Adrenal gland (tissue), 9 donors: ENCODE measurements at regions not wholly inside any gene's neighbourhood (a gene's known extent, or its start where the extent isn't known, plus 50 kb on each side); places are given as distances from the start of the nearest gene placed in this dataset.

Experiments used
- DNase-seq, 7 donors: peaks; one replicate each; pipeline ENCODE4 v3.0.0-alpha.2; 2019 to 2020
- H3K27ac ChIP-seq, 5 donors: fragments of 200-600 bp; sonication (generic) in 4 of 5; 1 replicate in 3 of 5; 2 replicates in 2 of 5; pipeline versions ENCODE4 v1.5.1 to v1.8.0; 2016 to 2020; ENCODE audit warnings: mild to moderate bottlenecking in 1 of 5
- H3K27me3 ChIP-seq: fragments of 200-600 bp; 2 replicates; pipeline ENCODE4 v1.8.0; 2021
- H3K36me3 ChIP-seq, 2 donors: fragments of 200-600 bp; replicated peaks in 1 of 2; 1 replicate in 1 of 2; 2 replicates in 1 of 2; pipeline versions ENCODE4 v1.5.1 to v1.8.0; 2018 to 2022
- H3K4me1 ChIP-seq, 2 donors: fragments of 200-600 bp; replicated peaks in 1 of 2; 1 replicate in 1 of 2; 2 replicates in 1 of 2; pipeline versions ENCODE4 v1.5.1 to v1.8.0; 2018 to 2021
- H3K4me3 ChIP-seq, 4 donors: fragments of 200-600 bp; sonication (generic) in 3 of 4; one replicate each; pipeline ENCODE4 v1.5.1; 2016 to 2018
- H3K9me3 ChIP-seq, 3 donors: fragments of 200-600 bp; sonication (generic) in 1 of 3; replicated peaks in 1 of 3; 1 replicate in 2 of 3; 2 replicates in 1 of 3; pipeline versions ENCODE4 v1.5.1 to v1.8.0; 2016 to 2021
- POLR2A ChIP-seq, 2 donors: fragments of 450-650 bp; IDR thresholded peaks; one replicate each; pipeline ENCODE4 v1.6.1; 2017; ENCODE audit warnings: antibody characterized with exemption in 2 of 2, mild to moderate bottlenecking in 2 of 2, moderate library complexity in 1 of 2
- WGBS, 4 donors: extraction: QIAGEN DNeasy Blood & Tissue Kit in 2 of 4; methylation state at CpG; one replicate each; pipeline versions ENCODE4 v1.1.5 to v1.1.7; 2013 to 2017; 5-methylcytosine and 5-hydroxymethylcytosine counted together
- intact Hi-C, 2 donors: fragments of 100-400 bp; cut with DNase I; formaldehyde crosslinking; loops; one replicate each; pipeline versions ENCODE4 v1.14.1 to v1.15.0; 2022 to 2023
- TF ChIP-seq, protein P1 (sequence below), 6 experiments: fragments of 450-650 bp in 4 of 6; fragments of 200-600 bp in 2 of 6; sonication (generic) in 1 of 6; IDR thresholded peaks; 1 replicate in 5 of 6; 2 replicates in 1 of 6; pipeline versions ENCODE4 v1.5.1 to v1.8.0; 2016 to 2021; ENCODE audit warnings: antibody characterized with exemption in 6 of 6, mild to moderate bottlenecking in 2 of 6, moderate library complexity in 1 of 6
- donor health status: healthy with polysubstance abuse.
- donor health status: Bipolar disorder and iron deficiency.
- donor health status: DM: yes; HTN: yes; CAD: no.
- donor health status: DM: no; HTN: no; CAD: no.
- donor health status: DM: no; HTN: no; CAD: no.

DNA sequence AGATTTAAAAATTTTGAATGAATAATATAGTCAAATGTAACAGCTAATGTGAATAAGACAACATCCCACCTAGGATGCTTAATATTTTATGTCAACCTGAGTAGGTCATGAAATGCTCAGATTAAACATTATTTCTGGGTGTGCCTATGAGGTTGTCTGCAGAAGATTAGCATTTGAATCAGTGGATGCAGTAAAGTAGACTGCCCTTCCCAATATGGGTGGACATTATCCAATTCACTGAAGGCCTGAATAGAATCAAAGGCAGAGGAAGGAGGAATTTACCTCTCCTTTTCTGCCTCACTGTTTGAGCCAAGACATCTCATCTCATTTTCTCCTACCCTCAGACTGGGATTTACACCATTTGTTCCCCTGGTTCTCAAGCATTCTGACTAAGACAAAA lies 1582.3 kb downstream of the EFNA5 start:
- Histone ChIP-seq H3K27me3 (no peaks in the 10 kb centered on the region), H3K4me1 (no peaks in the 10 kb centered on the region), H3K4me3 (no peak overlapping the region), H3K27ac (no peak overlapping the region), H3K9me3 (no peaks in the 10 kb centered on the region), H3K36me3 (no peaks in the 10 kb centered on the region)
- intact Hi-C loops = no loop called here
- TF ChIP-seq POLR2A (IDR thresholded peaks at IDR 0.05) = no peak
- TF ChIP-seq, protein P1, sequence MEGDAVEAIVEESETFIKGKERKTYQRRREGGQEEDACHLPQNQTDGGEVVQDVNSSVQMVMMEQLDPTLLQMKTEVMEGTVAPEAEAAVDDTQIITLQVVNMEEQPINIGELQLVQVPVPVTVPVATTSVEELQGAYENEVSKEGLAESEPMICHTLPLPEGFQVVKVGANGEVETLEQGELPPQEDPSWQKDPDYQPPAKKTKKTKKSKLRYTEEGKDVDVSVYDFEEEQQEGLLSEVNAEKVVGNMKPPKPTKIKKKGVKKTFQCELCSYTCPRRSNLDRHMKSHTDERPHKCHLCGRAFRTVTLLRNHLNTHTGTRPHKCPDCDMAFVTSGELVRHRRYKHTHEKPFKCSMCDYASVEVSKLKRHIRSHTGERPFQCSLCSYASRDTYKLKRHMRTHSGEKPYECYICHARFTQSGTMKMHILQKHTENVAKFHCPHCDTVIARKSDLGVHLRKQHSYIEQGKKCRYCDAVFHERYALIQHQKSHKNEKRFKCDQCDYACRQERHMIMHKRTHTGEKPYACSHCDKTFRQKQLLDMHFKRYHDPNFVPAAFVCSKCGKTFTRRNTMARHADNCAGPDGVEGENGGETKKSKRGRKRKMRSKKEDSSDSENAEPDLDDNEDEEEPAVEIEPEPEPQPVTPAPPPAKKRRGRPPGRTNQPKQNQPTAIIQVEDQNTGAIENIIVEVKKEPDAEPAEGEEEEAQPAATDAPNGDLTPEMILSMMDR (IDR thresholded peaks at IDR 0.05) = no peak
- no peak for DNase-seq

DNA sequence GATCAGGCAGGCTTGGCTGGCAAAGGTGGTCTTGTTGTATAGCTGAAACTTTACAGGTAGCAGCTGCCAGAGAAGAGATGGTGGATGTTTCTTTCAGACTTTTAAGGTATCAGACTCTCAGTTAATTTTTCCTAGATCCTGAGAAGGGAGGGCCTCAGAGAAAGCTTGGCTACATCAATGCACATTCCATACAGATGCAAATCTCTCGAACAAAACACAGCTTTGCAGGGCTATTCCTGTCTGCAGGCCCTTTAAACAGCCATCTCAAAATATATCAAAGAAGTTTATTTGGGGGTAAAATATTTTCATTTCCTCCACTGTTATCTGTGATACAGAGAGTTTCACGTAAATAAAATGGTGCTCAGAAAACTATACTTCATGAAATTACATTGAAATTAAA lies 1584.4 kb downstream of the EFNA5 start:
- no peaks in the 10 kb centered on the region for H3K27me3 ChIP-seq
- no peak overlapping the region for H3K27ac ChIP-seq
- no peak overlapping the region for H3K4me3 ChIP-seq
- no peak for DNase-seq
- TF ChIP-seq, protein P1 (IDR thresholded peaks at IDR 0.05) = no peak
- TF ChIP-seq POLR2A (IDR thresholded peaks at IDR 0.05) = no peak
- H3K4me1 ChIP-seq = no peaks in the 10 kb centered on the region
- H3K9me3 ChIP-seq = no peaks in the 10 kb centered on the region
- no peaks in the 10 kb centered on the region for H3K36me3 ChIP-seq
- intact Hi-C loops = no loop called here
- 77 to 84% (median 82%) methylated on average over 2 of the region's 2 CpGs for WGBS, 4 donors

DNA sequence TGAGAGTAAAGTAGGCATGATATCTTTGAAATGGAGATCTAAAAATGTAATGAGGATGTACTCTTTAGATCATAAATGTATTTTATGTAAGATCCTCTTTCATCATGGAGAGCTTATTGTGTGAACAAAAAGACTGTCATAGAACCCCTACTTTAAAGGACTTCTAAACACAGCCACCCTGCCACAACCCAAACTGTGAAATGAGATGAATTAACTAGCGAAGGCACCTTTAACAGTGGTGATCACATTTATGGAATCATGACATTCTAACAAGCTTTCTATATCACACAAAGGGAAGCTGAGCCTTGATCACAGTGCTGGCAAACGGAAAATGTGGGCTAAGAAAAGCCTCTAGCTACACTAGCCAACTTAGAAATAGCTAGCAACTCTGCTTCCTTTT lies 1585.2 kb downstream of the EFNA5 start:
- no peak for TF ChIP-seq POLR2A (IDR thresholded peaks at IDR 0.05)
- TF ChIP-seq, protein P1 (IDR thresholded peaks at IDR 0.05) = no peak
- H3K4me3 ChIP-seq = no peak overlapping the region
- intact Hi-C loops = no loop called here
- WGBS, 4 donors = 71 to 76% (median 75%) methylated on average over 2 of the region's 2 CpGs
- H3K36me3 ChIP-seq = no peaks in the 10 kb centered on the region
- DNase-seq = no peak
- H3K4me1 ChIP-seq = no peaks in the 10 kb centered on the region
- no peaks in the 10 kb centered on the region for H3K9me3 ChIP-seq
- H3K27ac ChIP-seq = no peak overlapping the region
- H3K27me3 ChIP-seq = no peaks in the 10 kb centered on the region

DNA sequence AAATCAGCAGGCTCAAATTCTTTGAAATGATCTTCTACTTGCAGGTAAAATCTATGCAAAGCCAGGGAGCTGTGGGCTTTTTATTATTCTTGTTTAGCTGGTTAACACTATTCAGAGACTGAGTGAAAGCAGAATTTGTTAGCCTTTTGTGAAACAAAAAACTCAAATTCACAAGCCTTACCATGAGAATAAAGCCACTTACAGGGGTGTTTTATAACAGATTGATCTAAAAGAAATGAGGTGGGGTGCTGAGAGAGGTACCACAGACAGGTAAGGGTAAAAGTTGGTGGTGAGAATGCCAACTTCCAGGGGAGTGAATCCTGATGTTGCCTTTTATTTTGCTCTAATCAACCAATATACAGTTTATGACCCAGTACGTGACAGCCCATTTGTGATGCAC lies 1585.6 kb downstream of the EFNA5 start:
- H3K4me3 ChIP-seq = no peak overlapping the region
- no peaks in the 10 kb centered on the region for H3K27me3 ChIP-seq
- no peaks in the 10 kb centered on the region for H3K4me1 ChIP-seq
- no peak overlapping the region for H3K27ac ChIP-seq
- intact Hi-C loops = no loop called here
- WGBS, 4 donors = 0 to 49% (median 14%) methylated on average over 1 of the region's 1 CpG
- TF ChIP-seq, protein P1 (IDR thresholded peaks at IDR 0.05) = no peak
- TF ChIP-seq POLR2A (IDR thresholded peaks at IDR 0.05) = no peak
- H3K9me3 ChIP-seq = no peaks in the 10 kb centered on the region
- no peaks in the 10 kb centered on the region for H3K36me3 ChIP-seq
- no peak for DNase-seq
